IPS-18a (cell line): ENCODE measurements at regions not wholly inside any gene's neighbourhood (a gene's known extent, or its start where the extent isn't known, plus 50 kb on each side); places are given as distances from the start of the nearest gene placed in this dataset.

ENCODE experiments used
- H3K27ac ChIP-seq: one replicate; pipeline ENCODE4 v1.5.1; 2013; ENCODE audit warnings: low read length
- H3K27me3 ChIP-seq: one replicate; pipeline ENCODE4 v1.6.1; 2013; ENCODE audit warnings: mild to moderate bottlenecking, low read length; ENCODE audit not compliant: control insufficient read depth, insufficient read depth
- H3K36me3 ChIP-seq: one replicate; pipeline ENCODE4 v1.6.1; 2013; ENCODE audit warnings: low read depth, low read length; ENCODE audit not compliant: control insufficient read depth
- H3K4me1 ChIP-seq: one replicate; pipeline ENCODE4 v1.6.1; 2013; ENCODE audit warnings: low read depth, low read length; ENCODE audit not compliant: control insufficient read depth
- H3K4me3 ChIP-seq: one replicate; pipeline ENCODE4 v1.5.1; 2013; ENCODE audit warnings: low read length
- H3K9ac ChIP-seq: one replicate; pipeline ENCODE4 v1.6.1; 2013; ENCODE audit warnings: mild to moderate bottlenecking, low read length, moderate library complexity
- H3K9me3 ChIP-seq: one replicate; pipeline ENCODE4 v1.6.1; 2013; ENCODE audit warnings: low read depth, low read length; ENCODE audit not compliant: control insufficient read depth

DNA sequence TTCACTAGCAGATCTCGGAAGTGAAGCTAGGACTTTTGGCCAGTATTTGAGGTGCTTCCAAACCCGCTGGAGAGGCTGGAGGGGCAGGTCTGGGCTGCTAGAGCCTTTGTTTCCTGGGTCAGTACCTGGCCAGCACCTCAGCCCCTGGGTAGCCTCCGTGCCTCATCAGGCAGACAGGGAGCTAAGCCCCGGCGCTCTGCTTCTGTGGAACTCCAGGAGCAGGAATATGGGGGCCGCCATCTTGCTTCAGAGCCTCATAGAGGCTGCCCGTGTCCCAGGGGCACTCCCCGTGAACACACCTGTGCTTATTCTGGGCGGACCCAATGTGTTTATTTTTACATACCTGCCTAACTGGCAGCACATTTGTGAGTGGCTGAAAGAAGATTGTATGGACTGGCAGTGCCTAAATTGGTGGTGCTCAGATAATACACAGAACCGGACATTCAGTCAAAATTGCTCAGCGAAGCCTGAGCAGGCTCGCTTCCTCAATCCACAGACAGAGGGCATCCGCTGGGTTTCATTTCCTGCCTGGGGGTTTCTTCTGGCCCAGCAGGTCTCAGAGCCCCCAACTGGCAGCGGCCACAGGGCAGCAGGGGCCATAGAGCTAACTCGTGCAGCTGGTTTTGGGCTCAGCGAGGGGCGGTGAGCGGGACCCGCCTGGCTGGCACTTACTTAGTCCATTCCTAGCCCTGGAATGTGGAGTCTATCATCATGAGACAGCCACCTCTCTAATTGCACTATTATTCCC lies 176.8 kb upstream of the ALKAL2 start:
- H3K4me3 ChIP-seq, result no peak overlapping the region
- H3K4me1 ChIP-seq, result no peaks in the 10 kb centered on the region
- no peaks in the 10 kb centered on the region for H3K36me3 ChIP-seq
- H3K9me3 ChIP-seq, result no peaks in the 10 kb centered on the region
- H3K27ac ChIP-seq, result no peak overlapping the region
- H3K27me3 ChIP-seq, result peaks cover 32% of the 10 kb centered on the region
- H3K9ac ChIP-seq, result no peak overlapping the region

DNA sequence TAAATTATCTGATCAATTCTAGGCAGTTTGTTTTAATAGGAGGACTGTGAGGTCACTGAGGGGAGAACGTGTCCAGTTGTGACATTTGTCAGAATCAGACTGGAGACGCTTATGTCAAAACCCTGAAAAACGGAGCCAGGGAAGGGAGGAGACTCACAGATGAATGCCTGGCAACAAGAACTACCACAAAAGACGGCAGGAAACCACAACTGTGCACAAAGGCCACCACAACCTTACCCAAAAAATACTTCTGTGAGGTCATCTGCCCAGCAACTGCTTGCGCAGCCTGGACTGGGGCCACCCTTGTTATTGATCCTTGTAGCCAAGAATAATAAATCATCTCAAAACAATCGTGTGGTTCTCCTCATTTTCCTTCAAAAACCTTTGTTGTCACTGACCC lies 173.0 kb upstream of the ALKAL2 start:
- no peak overlapping the region for H3K27ac ChIP-seq
- H3K9me3 ChIP-seq, result no peaks in the 10 kb centered on the region
- no peaks in the 10 kb centered on the region for H3K36me3 ChIP-seq
- no peak overlapping the region for H3K4me3 ChIP-seq
- peaks cover 7% of the 10 kb centered on the region for H3K4me1 ChIP-seq
- H3K27me3 ChIP-seq, result no peaks in the 10 kb centered on the region
- H3K9ac ChIP-seq, result no peak overlapping the region

DNA sequence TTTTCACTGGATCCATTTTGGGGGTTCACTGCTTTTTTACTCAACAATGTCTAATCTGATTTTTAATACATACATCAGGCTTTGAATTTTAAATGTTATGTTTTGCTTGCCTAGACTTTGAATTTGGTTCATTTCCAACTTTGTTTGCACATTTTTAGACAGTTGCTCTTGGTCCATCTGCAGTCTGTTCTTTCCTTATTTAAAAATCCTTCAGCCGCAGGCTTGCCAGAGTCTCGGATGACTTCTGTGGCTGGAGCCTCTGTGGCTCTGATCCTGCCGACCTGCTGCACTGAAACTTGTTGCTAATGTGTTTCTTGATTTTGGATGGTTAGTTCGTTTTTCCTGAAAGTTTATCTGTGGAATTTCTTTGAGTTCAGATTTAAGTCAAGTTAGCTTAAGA lies 172.0 kb upstream of the ALKAL2 start:
- H3K4me3 ChIP-seq, result no peak overlapping the region
- no peaks in the 10 kb centered on the region for H3K27me3 ChIP-seq
- H3K9me3 ChIP-seq, result no peaks in the 10 kb centered on the region
- peaks cover 11% of the 10 kb centered on the region for H3K4me1 ChIP-seq
- H3K27ac ChIP-seq, result no peak overlapping the region
- H3K9ac ChIP-seq, result no peak overlapping the region
- H3K36me3 ChIP-seq, result no peaks in the 10 kb centered on the region

DNA sequence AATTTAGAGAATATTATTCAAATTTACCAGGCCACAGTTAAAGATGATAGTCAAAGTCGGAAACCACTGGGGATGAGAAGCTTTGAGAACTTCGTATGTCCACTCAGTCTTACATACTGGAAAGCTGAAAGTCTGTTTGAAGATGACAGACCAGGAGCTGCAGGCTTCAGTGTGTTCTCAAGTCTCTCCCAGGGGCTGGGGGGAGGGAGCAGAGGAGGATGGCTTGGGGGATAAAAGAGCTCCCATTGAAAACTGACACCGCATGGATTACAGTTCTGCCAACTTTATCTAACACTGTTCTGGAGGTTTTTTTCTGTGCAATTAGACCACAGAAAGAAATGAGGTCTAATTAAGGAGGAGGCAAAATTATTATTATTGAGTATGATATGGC lies 170.5 kb upstream of the ALKAL2 start:
- no peaks in the 10 kb centered on the region for H3K9me3 ChIP-seq
- no peak overlapping the region for H3K4me3 ChIP-seq
- H3K27me3 ChIP-seq, result no peaks in the 10 kb centered on the region
- peaks cover 11% of the 10 kb centered on the region for H3K4me1 ChIP-seq
- no peak overlapping the region for H3K27ac ChIP-seq
- no peaks in the 10 kb centered on the region for H3K36me3 ChIP-seq
- H3K9ac ChIP-seq, result no peak overlapping the region

DNA sequence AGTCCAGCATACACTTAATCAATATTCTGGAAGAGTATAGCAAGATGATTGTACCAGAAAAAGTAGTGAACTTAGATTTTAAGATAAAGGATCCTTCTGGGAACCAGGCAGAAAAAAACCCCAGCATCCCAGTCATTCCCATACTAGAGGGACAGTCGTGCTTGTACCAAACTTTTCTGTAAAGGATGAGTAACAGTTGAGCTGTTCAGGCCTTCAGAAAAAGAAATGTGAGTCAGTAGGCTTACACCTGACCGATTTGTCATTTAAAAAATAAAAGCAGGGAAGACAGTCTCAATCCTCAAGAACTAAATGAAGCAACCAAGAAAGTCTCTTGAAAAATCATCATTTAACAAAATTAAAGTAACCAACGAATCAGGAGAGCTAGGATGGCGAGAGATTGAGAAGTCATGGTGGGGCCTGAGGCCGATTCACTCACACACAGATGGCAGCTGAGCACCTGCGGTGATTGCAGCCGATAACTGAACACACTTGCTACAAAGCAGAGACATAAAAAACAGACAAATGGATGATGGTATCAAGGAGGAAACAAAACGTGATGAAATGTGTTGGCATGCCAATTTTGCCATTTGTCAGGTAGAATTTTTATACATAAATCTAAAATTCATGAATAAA lies 170.0 kb upstream of the ALKAL2 start:
- peaks cover 11% of the 10 kb centered on the region for H3K4me1 ChIP-seq

DNA sequence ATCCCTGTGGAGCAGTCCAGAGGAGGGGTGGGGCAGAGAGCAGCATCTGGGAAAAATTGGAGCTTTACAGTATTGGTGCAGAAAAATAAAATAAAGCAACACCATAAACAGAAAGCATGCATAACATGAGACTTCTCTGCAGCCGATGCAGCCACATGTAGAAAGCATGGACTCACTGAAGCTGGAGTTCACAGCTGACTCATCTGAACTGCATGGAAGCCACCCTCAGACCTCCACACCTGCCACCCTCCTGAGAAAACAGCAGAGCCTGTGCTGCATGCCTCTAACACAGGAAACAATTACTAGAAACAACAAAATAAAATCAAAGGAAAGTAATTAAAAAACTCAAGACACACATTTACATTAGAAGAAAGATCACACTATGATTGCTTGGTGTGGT lies 169.4 kb upstream of the ALKAL2 start:
- H3K36me3 ChIP-seq, result no peaks in the 10 kb centered on the region
- no peak overlapping the region for H3K4me3 ChIP-seq
- H3K9ac ChIP-seq, result no peak overlapping the region
- H3K27ac ChIP-seq, result no peak overlapping the region
- no peaks in the 10 kb centered on the region for H3K9me3 ChIP-seq
- no peaks in the 10 kb centered on the region for H3K27me3 ChIP-seq
- peaks cover 11% of the 10 kb centered on the region for H3K4me1 ChIP-seq

More for the DNA sequence above, 170.0 kb upstream of the ALKAL2 start:
- H3K36me3 ChIP-seq, result no peaks in the 10 kb centered on the region
- no peak overlapping the region for H3K27ac ChIP-seq
- no peak overlapping the region for H3K9ac ChIP-seq
- H3K4me3 ChIP-seq, result no peak overlapping the region
- H3K27me3 ChIP-seq, result no peaks in the 10 kb centered on the region
- no peaks in the 10 kb centered on the region for H3K9me3 ChIP-seq

DNA sequence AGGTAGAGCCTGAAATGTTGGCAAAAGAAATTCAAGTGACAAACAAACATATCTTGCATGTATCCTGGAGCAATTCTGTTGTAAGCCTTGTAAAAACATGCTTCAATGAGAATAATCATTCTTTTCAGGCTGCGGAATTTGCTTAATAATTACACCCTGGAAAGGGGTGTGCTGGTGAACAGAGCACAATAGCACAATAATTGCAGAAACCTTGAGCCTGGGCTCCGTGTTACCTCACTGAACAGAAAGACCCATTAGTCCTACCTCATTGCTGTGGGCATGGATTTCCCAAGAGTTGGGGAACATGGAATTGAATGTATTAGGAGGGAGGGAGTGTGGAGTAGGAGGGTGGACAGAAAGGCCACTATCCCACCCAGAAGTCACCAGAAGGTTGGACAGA lies 168.0 kb upstream of the ALKAL2 start:
- Histone ChIP-seq H3K9me3 (no peaks in the 10 kb centered on the region), H3K36me3 (no peaks in the 10 kb centered on the region), H3K27me3 (no peaks in the 10 kb centered on the region), H3K4me1 (peaks cover 11% of the 10 kb centered on the region), H3K4me3 (no peak overlapping the region), H3K9ac (no peak overlapping the region), H3K27ac (no peak overlapping the region)

DNA sequence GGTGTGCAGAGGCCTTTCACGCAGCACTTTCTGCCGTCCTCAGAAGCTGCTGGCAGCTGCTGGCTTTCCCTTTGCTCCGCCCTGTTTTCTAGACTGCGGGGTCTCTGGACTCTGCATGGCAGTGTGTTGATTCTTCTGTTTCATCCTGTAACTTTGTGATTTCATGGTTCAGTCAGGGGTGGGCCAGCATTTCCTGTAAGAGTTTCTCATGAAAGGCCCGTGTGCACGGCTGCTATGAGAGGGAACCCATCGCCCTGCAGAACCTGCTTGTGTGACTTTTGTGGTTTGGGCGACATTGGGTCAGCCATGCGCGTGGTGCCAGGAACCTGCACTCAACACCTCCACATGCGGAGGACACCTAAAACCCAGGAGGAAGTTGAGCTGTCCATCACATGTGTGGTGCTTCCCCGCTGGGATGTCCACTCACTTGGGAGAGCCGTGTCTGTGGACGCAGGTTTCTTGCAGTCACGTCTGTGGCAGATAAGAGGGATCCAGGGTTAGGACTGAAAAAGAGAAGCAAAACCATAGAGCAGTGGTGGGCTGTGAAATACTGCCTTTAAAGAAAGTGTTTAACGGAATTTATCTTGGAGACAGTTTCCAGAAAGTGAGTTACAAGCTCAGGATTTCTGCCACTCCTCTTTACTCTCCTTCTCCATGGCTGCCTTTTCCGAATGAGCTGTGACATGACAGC lies 167.3 kb upstream of the ALKAL2 start:
- Histone ChIP-seq H3K4me1 (peaks cover 11% of the 10 kb centered on the region), H3K4me3 (no peak overlapping the region), H3K27ac (no peak overlapping the region), H3K36me3 (no peaks in the 10 kb centered on the region), H3K9ac (no peak overlapping the region), H3K9me3 (no peaks in the 10 kb centered on the region), H3K27me3 (no peaks in the 10 kb centered on the region)

DNA sequence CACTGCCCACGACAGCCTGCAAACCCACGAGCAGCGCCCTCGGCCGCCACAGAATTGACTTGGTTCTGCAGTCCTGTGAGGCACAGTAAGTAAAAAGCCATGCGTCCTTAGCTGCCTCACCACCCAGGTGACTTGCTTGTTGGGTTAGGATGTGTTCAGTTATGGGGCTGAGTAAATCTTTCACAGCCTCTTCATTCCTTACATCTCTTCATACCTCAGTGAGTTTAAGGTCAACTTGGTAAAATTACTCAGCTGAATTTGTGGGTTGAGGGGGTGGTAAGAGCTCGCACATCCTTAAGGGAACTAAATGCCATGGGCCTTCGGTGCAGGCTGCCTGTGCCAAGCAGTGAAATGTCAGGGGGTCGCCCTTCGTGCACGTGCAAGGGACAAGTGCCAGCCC lies 165.2 kb upstream of the ALKAL2 start:
- Histone ChIP-seq H3K27ac (no peak overlapping the region), H3K9me3 (no peaks in the 10 kb centered on the region), H3K4me3 (no peak overlapping the region), H3K4me1 (peaks cover 12% of the 10 kb centered on the region), H3K36me3 (no peaks in the 10 kb centered on the region), H3K27me3 (no peaks in the 10 kb centered on the region), H3K9ac (no peak overlapping the region)

DNA sequence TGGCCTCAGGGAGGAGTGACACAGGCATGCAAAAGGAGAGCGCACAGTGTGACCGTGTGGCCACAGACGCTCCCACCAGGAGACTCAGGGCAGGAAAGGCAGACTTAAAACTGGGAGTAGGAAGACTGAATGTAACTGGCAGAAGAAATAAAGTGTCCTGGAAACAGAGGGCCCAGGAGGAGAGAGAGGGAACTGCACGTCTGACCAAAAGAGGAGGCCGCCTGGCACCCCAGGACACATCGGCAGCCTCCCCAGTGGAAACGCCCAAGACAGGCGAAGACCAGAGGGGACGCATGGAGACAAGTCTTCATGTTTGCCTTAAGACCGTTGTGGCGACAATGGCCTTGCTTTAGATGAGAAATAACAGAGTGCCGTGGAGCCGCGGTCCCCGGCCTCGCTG lies 163.6 kb upstream of the ALKAL2 start:
- Histone ChIP-seq H3K36me3 (no peaks in the 10 kb centered on the region), H3K9me3 (no peaks in the 10 kb centered on the region), H3K27ac (no peak overlapping the region), H3K4me1 (peaks cover 12% of the 10 kb centered on the region), H3K27me3 (no peaks in the 10 kb centered on the region), H3K9ac (no peak overlapping the region), H3K4me3 (no peak overlapping the region)

DNA sequence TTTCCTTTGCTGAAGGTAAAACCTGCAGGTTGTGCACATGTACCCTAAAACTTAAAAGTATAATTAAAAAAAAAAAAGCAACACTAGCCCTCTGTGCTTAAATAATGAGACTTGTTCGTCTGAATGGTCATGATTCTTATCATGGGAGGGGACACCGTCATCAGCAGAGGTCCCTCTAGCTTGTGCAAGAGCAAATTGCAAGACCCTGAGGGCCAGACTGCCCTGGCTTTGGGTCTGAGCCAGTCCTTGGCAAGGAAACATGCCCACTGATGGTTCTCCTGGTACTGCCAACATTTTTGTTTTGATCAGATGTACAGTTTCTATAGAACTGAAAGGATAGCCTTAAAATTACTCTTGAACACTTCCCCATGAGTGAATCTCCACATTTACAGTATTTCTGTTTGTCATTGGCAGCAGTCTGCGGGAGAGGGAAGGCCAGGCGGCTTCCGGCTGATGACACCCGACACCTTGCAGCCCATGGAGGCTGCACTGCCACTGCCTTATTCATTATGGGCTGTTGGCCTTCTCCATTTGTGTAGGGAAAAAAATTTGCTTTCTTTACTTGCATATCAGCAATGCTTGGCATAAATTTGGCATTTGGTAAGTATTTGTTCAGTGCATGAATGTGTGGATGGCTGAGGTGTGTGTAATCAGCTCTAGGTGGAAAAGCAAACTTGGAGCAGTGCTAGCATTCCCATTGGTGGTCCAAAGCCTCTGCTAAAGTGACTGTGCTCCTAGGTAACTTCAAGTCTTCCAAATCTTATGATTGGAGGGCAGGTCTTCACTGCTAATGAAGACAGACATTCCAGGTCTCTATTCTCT lies 161.6 kb upstream of the ALKAL2 start:
- Histone ChIP-seq H3K9ac (no peak overlapping the region), H3K27ac (no peak overlapping the region), H3K4me1 (peaks cover 7% of the 10 kb centered on the region), H3K27me3 (no peaks in the 10 kb centered on the region), H3K4me3 (no peak overlapping the region), H3K36me3 (no peaks in the 10 kb centered on the region), H3K9me3 (no peaks in the 10 kb centered on the region)
